ENCODE measurements at regions not wholly inside any gene's neighbourhood (a gene's known extent, or its start where the extent isn't known, plus 50 kb on each side); places are given as distances from the start of the nearest gene placed in this dataset.
A peak's percentile ranks its signal among the peaks of the same experiment; 100 is the strongest.

GRCh38 chr22:48284671-48285070 is 1522.2 kb downstream of the TBC1D22A start:
- TF ChIP-seq, protein P1, sequence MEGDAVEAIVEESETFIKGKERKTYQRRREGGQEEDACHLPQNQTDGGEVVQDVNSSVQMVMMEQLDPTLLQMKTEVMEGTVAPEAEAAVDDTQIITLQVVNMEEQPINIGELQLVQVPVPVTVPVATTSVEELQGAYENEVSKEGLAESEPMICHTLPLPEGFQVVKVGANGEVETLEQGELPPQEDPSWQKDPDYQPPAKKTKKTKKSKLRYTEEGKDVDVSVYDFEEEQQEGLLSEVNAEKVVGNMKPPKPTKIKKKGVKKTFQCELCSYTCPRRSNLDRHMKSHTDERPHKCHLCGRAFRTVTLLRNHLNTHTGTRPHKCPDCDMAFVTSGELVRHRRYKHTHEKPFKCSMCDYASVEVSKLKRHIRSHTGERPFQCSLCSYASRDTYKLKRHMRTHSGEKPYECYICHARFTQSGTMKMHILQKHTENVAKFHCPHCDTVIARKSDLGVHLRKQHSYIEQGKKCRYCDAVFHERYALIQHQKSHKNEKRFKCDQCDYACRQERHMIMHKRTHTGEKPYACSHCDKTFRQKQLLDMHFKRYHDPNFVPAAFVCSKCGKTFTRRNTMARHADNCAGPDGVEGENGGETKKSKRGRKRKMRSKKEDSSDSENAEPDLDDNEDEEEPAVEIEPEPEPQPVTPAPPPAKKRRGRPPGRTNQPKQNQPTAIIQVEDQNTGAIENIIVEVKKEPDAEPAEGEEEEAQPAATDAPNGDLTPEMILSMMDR (IDR thresholded peaks at IDR 0.05; ENCODE audit: low read depth, low read length) = no peak
- TF ChIP-seq MYC (IDR thresholded peaks at IDR 0.05; ENCODE audit: low read depth, low read length) = no peak
- TF ChIP-seq MAX (IDR thresholded peaks at IDR 0.05; ENCODE audit: low read depth, low read length) = no peak
- no peak for TF ChIP-seq POLR2A (IDR thresholded peaks at IDR 0.05; ENCODE audit: extremely low read depth, insufficient read length)
- no peak overlapping the region for H3K4me3 ChIP-seq (ENCODE audit: low read depth, low read length)
- no peak for DNase-seq (ENCODE audit: low read depth)

DNA sequence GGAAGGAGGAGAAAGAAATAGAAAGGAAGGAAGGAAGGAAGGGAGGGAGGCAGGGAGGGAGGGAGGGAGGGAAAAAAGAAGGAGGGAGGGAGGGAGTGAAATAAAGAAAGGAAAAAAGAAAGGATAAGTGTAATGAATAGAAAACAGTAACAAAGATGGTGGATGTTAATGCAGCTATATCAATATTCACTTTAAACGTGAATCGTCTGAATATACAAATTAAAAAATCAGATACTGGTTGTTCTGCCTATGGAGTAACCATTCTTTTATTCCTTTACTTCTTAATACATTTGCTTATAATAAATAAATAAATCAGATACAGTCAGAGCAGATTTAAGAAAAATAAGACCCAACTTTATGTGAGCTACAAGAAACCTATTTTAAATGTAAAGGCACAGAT is 1520.4 kb downstream of the TBC1D22A start:
- DNase-seq (ENCODE audit: low read depth) = no peak
- H3K4me3 ChIP-seq (ENCODE audit: low read depth, low read length) = no peak overlapping the region
- no peak for TF ChIP-seq MAX (IDR thresholded peaks at IDR 0.05; ENCODE audit: low read depth, low read length)
- TF ChIP-seq POLR2A (IDR thresholded peaks at IDR 0.05; ENCODE audit: extremely low read depth, insufficient read length) = no peak
- TF ChIP-seq MYC (IDR thresholded peaks at IDR 0.05; ENCODE audit: low read depth, low read length) = no peak
- TF ChIP-seq, protein P1 (IDR thresholded peaks at IDR 0.05; ENCODE audit: low read depth, low read length) = no peak

DNA sequence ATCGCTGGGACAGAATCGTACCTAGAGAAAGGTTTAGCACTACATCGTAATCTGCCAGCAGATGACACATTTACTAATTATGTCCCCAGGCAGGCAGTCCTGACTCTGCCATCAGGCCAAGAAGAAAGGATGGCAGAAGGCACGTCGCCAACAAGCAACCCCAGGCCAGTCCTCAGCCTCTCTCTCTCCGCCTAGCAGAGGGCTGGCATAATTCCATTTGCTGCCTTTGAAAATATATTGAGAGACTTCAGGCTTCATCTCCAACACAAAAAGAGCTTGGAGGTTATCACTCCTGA is 1517.0 kb downstream of the TBC1D22A start:
- no peak overlapping the region for H3K4me3 ChIP-seq (ENCODE audit: low read depth, low read length)
- no peak for DNase-seq (ENCODE audit: low read depth)
- TF ChIP-seq POLR2A (IDR thresholded peaks at IDR 0.05; ENCODE audit: extremely low read depth, insufficient read length) (no peak), MAX (IDR thresholded peaks at IDR 0.05; ENCODE audit: low read depth, low read length) (no peak), MYC (IDR thresholded peaks at IDR 0.05; ENCODE audit: low read depth, low read length) (no peak)
- TF ChIP-seq, protein P1 (IDR thresholded peaks at IDR 0.05; ENCODE audit: low read depth, low read length) = no peak

- TF ChIP-seq, protein P1 (IDR thresholded peaks at IDR 0.05; ENCODE audit: low read depth, low read length) = no peak
- TF ChIP-seq MYC (IDR thresholded peaks at IDR 0.05; ENCODE audit: low read depth, low read length) (no peak), POLR2A (IDR thresholded peaks at IDR 0.05; ENCODE audit: extremely low read depth, insufficient read length) (no peak), MAX (IDR thresholded peaks at IDR 0.05; ENCODE audit: low read depth, low read length) (no peak)
- no peak for DNase-seq (ENCODE audit: low read depth)
- no peak overlapping the region for H3K4me3 ChIP-seq (ENCODE audit: low read depth, low read length)
Measured at GRCh38 chr22:48278620-48279460, 1516.4 kb downstream of the TBC1D22A start.

DNA sequence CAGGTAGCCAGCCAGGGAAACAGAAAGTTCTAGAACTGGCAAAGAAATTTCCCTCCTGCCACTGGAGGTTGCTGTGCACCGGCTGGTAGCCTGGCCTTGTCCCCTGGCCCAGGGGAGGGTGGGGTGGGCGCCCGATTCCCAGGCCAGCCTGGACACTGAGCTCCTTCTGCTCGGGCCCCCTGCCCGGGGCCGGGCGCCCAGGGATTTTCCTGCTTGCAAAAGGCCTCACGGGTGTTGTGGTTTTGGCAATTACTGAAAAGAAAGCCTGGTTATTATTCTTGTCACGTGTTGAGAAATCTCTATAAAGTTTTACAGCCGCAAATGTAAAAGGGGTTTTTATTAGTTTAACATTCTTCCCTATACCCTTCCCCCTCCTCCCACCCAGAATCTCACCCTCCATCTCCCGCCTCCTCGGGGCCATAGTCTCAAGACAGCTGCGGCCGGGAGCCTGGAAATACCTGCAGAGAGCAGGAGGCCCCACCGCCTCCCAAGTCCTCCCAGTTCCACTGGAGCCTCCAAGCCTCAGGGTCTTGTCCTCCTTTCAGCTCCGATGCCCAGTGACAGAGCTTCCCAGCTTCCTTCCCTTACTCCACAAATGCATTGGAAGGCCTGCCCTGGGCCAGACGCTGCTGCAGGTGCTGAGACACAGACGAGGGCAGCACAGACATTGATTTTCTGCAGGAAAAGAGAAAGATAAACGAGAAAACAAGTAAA is 1515.6 kb downstream of the TBC1D22A start:
- no peak overlapping the region for H3K4me3 ChIP-seq (ENCODE audit: low read depth, low read length)
- DNase-seq (ENCODE audit: low read depth) = peak; percentile 15
- TF ChIP-seq MAX (IDR thresholded peaks at IDR 0.05; ENCODE audit: low read depth, low read length) (no peak), MYC (IDR thresholded peaks at IDR 0.05; ENCODE audit: low read depth, low read length) (no peak), POLR2A (IDR thresholded peaks at IDR 0.05; ENCODE audit: extremely low read depth, insufficient read length) (no peak)
- TF ChIP-seq, protein P1 (IDR thresholded peaks at IDR 0.05; ENCODE audit: low read depth, low read length) = no peak

Measured in NB4 (cell line).